ENCODE measurements at regions not wholly inside any gene's neighbourhood (a gene's known extent, or its start where the extent isn't known, plus 50 kb on each side); places are given as distances from the start of the nearest gene placed in this dataset.

DNA sequence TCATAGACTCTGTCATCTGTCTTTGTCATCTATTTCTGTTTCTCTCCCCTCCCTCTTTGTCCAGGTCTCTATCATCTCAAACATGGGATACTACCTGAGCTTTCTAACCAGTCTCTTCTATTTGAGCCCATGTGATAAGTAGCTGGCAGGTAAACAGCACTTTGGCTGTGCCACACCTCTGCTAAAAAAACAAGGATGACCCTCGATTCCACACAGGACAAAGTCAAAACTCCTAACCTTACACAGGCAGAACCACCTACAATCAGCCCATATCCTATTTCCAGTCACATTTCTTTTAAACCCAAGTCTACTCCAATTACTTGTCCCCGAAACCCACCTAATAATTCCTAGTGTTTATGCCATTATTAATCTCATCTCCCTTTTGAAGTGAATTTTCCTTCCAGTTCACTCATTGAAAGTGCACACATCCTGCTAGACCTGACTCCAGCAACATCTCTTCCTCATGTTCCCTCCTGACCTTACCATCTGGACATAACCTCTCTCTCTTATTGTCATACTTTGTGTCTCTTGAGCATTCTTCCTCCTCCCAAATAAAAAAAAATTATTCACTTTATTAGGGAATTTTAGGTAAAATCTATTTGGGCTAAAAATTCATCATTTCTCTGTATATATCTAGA is 256.1 kb upstream of the ONECUT1 start:
- ATAC-seq: no peak
- H3K27me3 ChIP-seq (ENCODE audit: low read depth): no peaks in the 10 kb centered on the region
- no peaks in the 10 kb centered on the region for H3K4me1 ChIP-seq

DNA sequence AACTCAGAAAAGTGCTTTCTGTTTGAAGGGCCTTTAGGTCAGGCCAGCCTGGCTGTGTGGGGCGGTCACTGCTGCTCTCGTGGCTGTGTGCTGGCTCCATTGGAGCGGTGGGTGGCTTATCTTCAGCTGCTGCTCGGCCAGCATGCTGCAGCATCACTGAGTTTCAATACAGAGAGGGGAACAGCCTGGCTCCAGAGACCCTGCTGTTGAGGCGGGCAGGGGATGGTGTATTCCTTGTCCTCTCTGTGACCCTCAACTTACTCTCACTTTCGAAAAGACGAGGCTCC is 248.5 kb upstream of the ONECUT1 start:
- no peaks in the 10 kb centered on the region for H3K9me3 ChIP-seq
- TF ChIP-seq, protein P1, sequence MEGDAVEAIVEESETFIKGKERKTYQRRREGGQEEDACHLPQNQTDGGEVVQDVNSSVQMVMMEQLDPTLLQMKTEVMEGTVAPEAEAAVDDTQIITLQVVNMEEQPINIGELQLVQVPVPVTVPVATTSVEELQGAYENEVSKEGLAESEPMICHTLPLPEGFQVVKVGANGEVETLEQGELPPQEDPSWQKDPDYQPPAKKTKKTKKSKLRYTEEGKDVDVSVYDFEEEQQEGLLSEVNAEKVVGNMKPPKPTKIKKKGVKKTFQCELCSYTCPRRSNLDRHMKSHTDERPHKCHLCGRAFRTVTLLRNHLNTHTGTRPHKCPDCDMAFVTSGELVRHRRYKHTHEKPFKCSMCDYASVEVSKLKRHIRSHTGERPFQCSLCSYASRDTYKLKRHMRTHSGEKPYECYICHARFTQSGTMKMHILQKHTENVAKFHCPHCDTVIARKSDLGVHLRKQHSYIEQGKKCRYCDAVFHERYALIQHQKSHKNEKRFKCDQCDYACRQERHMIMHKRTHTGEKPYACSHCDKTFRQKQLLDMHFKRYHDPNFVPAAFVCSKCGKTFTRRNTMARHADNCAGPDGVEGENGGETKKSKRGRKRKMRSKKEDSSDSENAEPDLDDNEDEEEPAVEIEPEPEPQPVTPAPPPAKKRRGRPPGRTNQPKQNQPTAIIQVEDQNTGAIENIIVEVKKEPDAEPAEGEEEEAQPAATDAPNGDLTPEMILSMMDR (IDR thresholded peaks at IDR 0.05): no peak
- no peak overlapping the region for H3K27ac ChIP-seq
- no peak overlapping the region for H3K4me3 ChIP-seq
- intact Hi-C loops (cut with DNase I): no loop called here
- no peaks in the 10 kb centered on the region for H3K27me3 ChIP-seq (ENCODE audit: low read depth)
- DNase-seq: no peak
- no peaks in the 10 kb centered on the region for H3K4me1 ChIP-seq
- H3K36me3 ChIP-seq: no peaks in the 10 kb centered on the region
- no peak for ATAC-seq

More for the DNA sequence above, 256.1 kb upstream of the ONECUT1 start:
- H3K27ac ChIP-seq: no peak overlapping the region
- DNase-seq: no peak
- no peak overlapping the region for H3K4me3 ChIP-seq
- TF ChIP-seq, protein P1 (IDR thresholded peaks at IDR 0.05): no peak
- no peaks in the 10 kb centered on the region for H3K36me3 ChIP-seq
- peaks cover 6% of the 10 kb centered on the region for H3K9me3 ChIP-seq
- intact Hi-C loops (cut with DNase I): no loop called here

DNA sequence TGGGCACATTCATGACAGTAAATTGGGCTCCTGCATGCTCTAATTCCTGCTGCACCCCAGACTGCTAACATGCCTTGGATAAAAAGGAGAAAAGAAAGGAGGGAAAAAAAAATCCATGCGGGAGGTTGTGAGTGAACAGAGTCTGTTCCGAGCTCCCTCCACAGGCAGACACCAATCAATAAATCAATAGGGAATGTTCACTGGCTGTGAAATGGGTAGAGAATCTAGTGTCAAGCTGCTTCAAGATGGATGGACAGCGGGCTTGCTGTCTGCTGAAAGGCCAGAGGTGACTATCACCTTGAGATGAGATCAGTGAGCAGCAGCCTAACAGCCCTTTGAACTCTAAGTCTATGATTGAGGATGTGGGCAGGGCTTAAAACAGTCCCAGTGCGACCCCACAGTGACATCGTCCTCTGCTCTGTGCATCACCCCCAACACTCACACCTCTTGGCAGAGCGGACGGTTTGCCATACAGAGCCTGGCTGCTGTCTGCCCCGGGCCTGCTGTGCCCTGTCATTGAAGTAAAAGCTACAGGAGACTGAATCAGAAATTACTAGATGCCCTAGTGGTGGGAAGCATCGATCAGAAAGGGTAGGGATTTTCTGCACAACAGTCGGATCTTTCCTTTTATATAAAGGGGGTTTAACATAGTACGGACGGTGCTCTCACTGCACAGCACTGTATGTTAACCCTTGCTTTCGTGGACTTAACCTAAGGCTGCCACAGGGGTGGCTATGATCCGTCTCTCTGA is 247.9 kb upstream of the ONECUT1 start:
- Histone ChIP-seq H3K9me3 (no peaks in the 10 kb centered on the region), H3K4me3 (no peak overlapping the region), H3K27me3 (ENCODE audit: low read depth) (no peaks in the 10 kb centered on the region), H3K27ac (no peak overlapping the region), H3K36me3 (no peaks in the 10 kb centered on the region), H3K4me1 (no peaks in the 10 kb centered on the region)
- no peak for ATAC-seq
- intact Hi-C loops (cut with DNase I): no loop called here
- TF ChIP-seq, protein P1 (IDR thresholded peaks at IDR 0.05): no peak
- DNase-seq: no peak

DNA sequence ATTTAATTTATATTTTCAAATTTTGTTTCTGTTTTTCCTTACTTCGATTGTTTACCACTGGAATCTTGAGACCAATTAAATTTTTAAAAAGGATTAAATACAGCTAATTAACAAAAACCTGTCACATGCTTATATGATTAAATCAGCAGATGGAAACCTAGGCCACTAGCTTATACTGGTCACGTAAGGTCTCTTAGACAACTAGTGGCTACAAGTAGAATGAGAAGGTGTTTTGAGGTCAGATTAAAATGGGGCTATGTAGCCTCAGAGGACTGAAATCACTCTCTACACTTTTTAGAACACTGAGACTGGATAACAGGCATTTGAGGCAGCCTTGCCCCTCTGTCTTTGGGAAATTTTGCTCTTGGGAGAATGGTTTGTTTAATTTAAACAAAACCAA is 246.5 kb upstream of the ONECUT1 start:
- H3K9me3 ChIP-seq: no peaks in the 10 kb centered on the region
- DNase-seq: no peak
- H3K27ac ChIP-seq: no peak overlapping the region
- no peaks in the 10 kb centered on the region for H3K4me1 ChIP-seq
- TF ChIP-seq, protein P1 (IDR thresholded peaks at IDR 0.05): no peak
- intact Hi-C loops (cut with DNase I): no loop called here
- no peak for ATAC-seq
- H3K4me3 ChIP-seq: no peak overlapping the region
- no peaks in the 10 kb centered on the region for H3K36me3 ChIP-seq
- H3K27me3 ChIP-seq (ENCODE audit: low read depth): no peaks in the 10 kb centered on the region

DNA sequence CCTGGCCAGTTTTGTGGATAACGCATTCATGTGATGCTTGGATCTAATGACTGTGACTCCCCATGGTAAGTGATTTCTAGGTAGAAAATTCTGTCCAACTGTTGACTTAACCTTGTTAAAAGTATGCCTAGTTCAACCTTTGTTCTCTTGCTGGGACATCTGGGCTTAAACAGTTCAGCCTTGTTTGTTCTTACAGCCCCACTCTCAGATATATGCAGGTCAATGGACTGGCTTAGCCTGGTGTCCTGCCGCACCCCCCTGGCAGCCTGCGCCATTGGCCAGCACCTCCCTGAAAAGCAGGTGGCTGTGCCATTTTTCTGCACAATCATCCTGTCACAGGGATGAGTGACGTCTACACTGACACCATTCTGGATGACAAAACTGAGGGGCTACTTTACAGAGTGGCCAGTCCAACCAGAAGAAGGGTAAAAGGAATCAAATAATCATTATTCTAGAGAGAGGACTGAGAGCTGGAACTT is 244.7 kb upstream of the ONECUT1 start:
- DNase-seq (no peak), ATAC-seq (no peak)
- Histone ChIP-seq H3K9me3 (no peaks in the 10 kb centered on the region), H3K4me3 (no peak overlapping the region), H3K4me1 (no peaks in the 10 kb centered on the region), H3K36me3 (no peaks in the 10 kb centered on the region), H3K27ac (no peak overlapping the region), H3K27me3 (ENCODE audit: low read depth) (no peaks in the 10 kb centered on the region)
- TF ChIP-seq, protein P1 (IDR thresholded peaks at IDR 0.05): no peak
- intact Hi-C loops (cut with DNase I): no loop called here

All from lower lobe of right lung (tissue), 2 donors.